Neural cell (in vitro differentiated cells): ENCODE measurements at regions not wholly inside any gene's neighbourhood (a gene's known extent, or its start where the extent isn't known, plus 50 kb on each side); places are given as distances from the start of the nearest gene placed in this dataset.

Source experiments
- EP300 ChIP-seq: fragments of 450-650 bp; conservative IDR thresholded peaks from 2 replicates; pipeline ENCODE4 v1.6.1; 2014; ENCODE audit warnings: antibody characterized with exemption, mild to moderate bottlenecking, moderate library complexity; ENCODE audit not compliant: poor library complexity, severe bottlenecking
- EZH2 ChIP-seq: fragments of 200-600, 300-800 bp; shearing (Covaris generic), sonication (generic); IDR thresholded peaks from 2 replicates; pipeline ENCODE4 v1.6.1; 2014; ENCODE audit warnings: antibody characterized with exemption, low read length, borderline replicate concordance, mild to moderate bottlenecking; ENCODE audit not compliant: insufficient read depth, poor library complexity, severe bottlenecking
- MXI1 ChIP-seq: fragments of 450-650 bp; conservative IDR thresholded peaks from 2 replicates; pipeline ENCODE4 v1.6.1; 2014; ENCODE audit warnings: antibody characterized with exemption, mild to moderate bottlenecking; ENCODE audit not compliant: poor library complexity, severe bottlenecking
- POLR2AphosphoS5 ChIP-seq: IDR thresholded peaks from 2 replicates; pipeline ENCODE4 v1.6.1; 2012
- RAD21 ChIP-seq: fragments of 450-650 bp; conservative IDR thresholded peaks from 2 replicates; pipeline ENCODE4 v1.6.1; 2014; ENCODE audit warnings: antibody characterized with exemption, mild to moderate bottlenecking, moderate library complexity
- REST ChIP-seq: IDR thresholded peaks from 2 replicates; pipeline ENCODE4 v1.6.1; 2012; ENCODE audit warnings: borderline replicate concordance
- TAF1 ChIP-seq: IDR thresholded peaks from 2 replicates; pipeline ENCODE4 v1.6.1; 2012; ENCODE audit warnings: low read depth
- TF ChIP-seq, protein P1 (sequence below): fragments of 450-650 bp; IDR thresholded peaks from 2 replicates; pipeline ENCODE4 v1.5.1; 2014; ENCODE audit warnings: antibody characterized with exemption, mild to moderate bottlenecking, moderate library complexity; ENCODE audit not compliant: poor library complexity, severe bottlenecking

DNA sequence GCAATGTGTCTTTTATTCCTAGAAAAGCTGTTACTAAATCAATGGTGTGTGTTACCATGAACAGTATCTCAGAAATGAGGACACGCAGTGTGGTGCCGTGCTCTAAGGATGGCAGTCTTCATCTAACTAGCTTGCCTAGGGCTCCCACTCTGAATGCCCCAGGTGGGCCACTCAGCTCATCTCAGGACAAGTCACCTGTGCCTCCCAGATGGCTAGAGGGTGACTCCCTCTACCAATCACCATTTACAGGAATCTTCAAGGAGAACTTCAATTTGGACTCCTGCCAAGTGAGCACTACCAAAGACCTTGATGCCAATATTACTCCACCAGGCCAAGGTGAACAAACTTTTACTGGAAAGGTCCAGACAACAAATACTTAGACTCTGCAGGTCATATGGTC, 202.8 kb upstream of the FOXQ1 start:
- no peak for TF ChIP-seq EZH2
- no peak for TF ChIP-seq EP300
- TF ChIP-seq, protein P1, sequence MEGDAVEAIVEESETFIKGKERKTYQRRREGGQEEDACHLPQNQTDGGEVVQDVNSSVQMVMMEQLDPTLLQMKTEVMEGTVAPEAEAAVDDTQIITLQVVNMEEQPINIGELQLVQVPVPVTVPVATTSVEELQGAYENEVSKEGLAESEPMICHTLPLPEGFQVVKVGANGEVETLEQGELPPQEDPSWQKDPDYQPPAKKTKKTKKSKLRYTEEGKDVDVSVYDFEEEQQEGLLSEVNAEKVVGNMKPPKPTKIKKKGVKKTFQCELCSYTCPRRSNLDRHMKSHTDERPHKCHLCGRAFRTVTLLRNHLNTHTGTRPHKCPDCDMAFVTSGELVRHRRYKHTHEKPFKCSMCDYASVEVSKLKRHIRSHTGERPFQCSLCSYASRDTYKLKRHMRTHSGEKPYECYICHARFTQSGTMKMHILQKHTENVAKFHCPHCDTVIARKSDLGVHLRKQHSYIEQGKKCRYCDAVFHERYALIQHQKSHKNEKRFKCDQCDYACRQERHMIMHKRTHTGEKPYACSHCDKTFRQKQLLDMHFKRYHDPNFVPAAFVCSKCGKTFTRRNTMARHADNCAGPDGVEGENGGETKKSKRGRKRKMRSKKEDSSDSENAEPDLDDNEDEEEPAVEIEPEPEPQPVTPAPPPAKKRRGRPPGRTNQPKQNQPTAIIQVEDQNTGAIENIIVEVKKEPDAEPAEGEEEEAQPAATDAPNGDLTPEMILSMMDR: no peak
- no peak for TF ChIP-seq POLR2AphosphoS5
- no peak for TF ChIP-seq TAF1
- no peak for TF ChIP-seq RAD21
- no peak for TF ChIP-seq MXI1
- no peak for TF ChIP-seq REST
